Body of pancreas (tissue), 4 donors: ENCODE measurements at regions not wholly inside any gene's neighbourhood (a gene's known extent, or its start where the extent isn't known, plus 50 kb on each side); places are given as distances from the start of the nearest gene placed in this dataset.

Experiments used
- CTCF ChIP-seq, 7 experiments: fragments of 450-650 bp in 4 of 7; fragments of 200-600 bp in 3 of 7; sonication (generic) in 3 of 7; IDR thresholded peaks; one replicate each; pipeline ENCODE4 v1.5.1; 2016 to 2019; ENCODE audit warnings: antibody characterized with exemption in 7 of 7
- POLR2A ChIP-seq, 3 donors: fragments of 450-650 bp; IDR thresholded peaks; one replicate each; pipeline ENCODE4 v1.6.1; 2016; ENCODE audit warnings: antibody characterized with exemption in 3 of 3, mild to moderate bottlenecking in 2 of 3

- TF ChIP-seq POLR2A (IDR thresholded peaks at IDR 0.05), result no peak
- no peak for TF ChIP-seq CTCF (IDR thresholded peaks at IDR 0.05)
Measured at GRCh38 chr20:61042506-61043385, 209.3 kb upstream of the CDH4 start.
